ENCODE measurements at regions not wholly inside any gene's neighbourhood (a gene's known extent, or its start where the extent isn't known, plus 50 kb on each side); places are given as distances from the start of the nearest gene placed in this dataset.

- no peak for FAIRE-seq
Measured at GRCh38 chr3:139778682-139779233, 101.0 kb upstream of the NMNAT3 start.

GRCh38 chr3:139774560-139775302, 97.0 kb upstream of the NMNAT3 start:
- no peak for FAIRE-seq

GRCh38 chr3:139772539-139773500, 95.0 kb upstream of the NMNAT3 start:
- no peak for FAIRE-seq

GRCh38 chr3:139771331-139771730, 93.6 kb upstream of the NMNAT3 start:
- no peak for FAIRE-seq

- no peak for FAIRE-seq
Measured at GRCh38 chr3:139770577-139770976, 92.8 kb upstream of the NMNAT3 start.

GRCh38 chr3:139769796-139770195, 92.0 kb upstream of the NMNAT3 start:
- no peak for FAIRE-seq

- no peak for FAIRE-seq
Measured at GRCh38 chr3:139764936-139765335, 87.2 kb upstream of the NMNAT3 start.

- FAIRE-seq, result no peak
Measured at GRCh38 chr3:139764069-139764905, 86.5 kb upstream of the NMNAT3 start.

GRCh38 chr3:139762302-139762701, 84.5 kb upstream of the NMNAT3 start:
- FAIRE-seq, result no peak

- FAIRE-seq, result no peak
Measured at GRCh38 chr3:139759470-139759869, 81.7 kb upstream of the NMNAT3 start.

GRCh38 chr3:139758654-139759291, 81.0 kb upstream of the NMNAT3 start:
- no peak for FAIRE-seq

- no peak for FAIRE-seq
Measured at GRCh38 chr3:139757448-139758030, 79.8 kb upstream of the NMNAT3 start.

- FAIRE-seq, result no peak
Measured at GRCh38 chr3:139756529-139757103, 78.8 kb upstream of the NMNAT3 start.

GRCh38 chr3:139755551-139755950, 77.8 kb upstream of the NMNAT3 start:
- no peak for FAIRE-seq

- no peak for FAIRE-seq
Measured at GRCh38 chr3:139751789-139752188, 74.0 kb upstream of the NMNAT3 start.

GRCh38 chr3:139746481-139746880, 68.7 kb upstream of the NMNAT3 start:
- no peak for FAIRE-seq

- FAIRE-seq, result no peak
Measured at GRCh38 chr3:139745831-139746230, 68.1 kb upstream of the NMNAT3 start.

- no peak for FAIRE-seq
Measured at GRCh38 chr3:139738697-139739096, 60.9 kb upstream of the NMNAT3 start.

- no peak for FAIRE-seq
Measured at GRCh38 chr3:139737682-139738361, 60.0 kb upstream of the NMNAT3 start.

GRCh38 chr3:139735191-139735590, 57.4 kb upstream of the NMNAT3 start:
- FAIRE-seq, result no peak

GRCh38 chr3:139732729-139733128, 55.0 kb upstream of the NMNAT3 start:
- FAIRE-seq, result no peak

All from A204.1 (cell line).